ENCODE measurements at regions not wholly inside any gene's neighbourhood (a gene's known extent, or its start where the extent isn't known, plus 50 kb on each side); places are given as distances from the start of the nearest gene placed in this dataset.

DNA sequence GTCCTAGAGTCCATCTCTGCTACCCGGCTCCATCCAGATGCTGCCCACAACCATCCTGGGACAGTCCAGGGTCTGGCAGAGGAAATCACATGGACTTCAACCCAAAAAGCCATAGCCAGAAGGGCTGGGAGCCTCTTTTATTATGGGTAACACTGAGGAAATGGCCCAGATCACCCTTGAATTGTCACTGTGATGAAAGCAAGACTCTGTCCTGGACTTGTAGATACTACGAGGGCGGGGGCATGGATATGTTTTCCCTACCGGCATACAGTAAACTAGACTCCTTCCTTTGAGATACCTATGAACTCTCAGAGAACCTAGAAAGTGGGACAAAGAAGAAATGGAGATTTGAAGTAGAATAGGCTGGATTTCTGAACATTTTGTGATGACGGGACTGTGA lies 110.3 kb downstream of the LACC1 start:
- TF ChIP-seq POLR2A (IDR thresholded peaks at IDR 0.05; ENCODE audit: low read depth, low read length) (no peak), POLR2AphosphoS5 (IDR thresholded peaks at IDR 0.05; ENCODE audit: low read depth, low read length) (no peak), TAF1 (IDR thresholded peaks at IDR 0.05; ENCODE audit: low read depth, low read length) (no peak), PAX5 (IDR thresholded peaks at IDR 0.05; ENCODE audit: insufficient read depth, low read length, severe bottlenecking) (no peak)
